ENCODE measurements at regions not wholly inside any gene's neighbourhood (a gene's known extent, or its start where the extent isn't known, plus 50 kb on each side); places are given as distances from the start of the nearest gene placed in this dataset.
"Not testable (repeated sequence)": the region's sequence is repeated elsewhere in the genome, so short reads cannot be mapped to it uniquely, and the experiment has no call there.

GRCh38 chr10:65270969-65271368, 1654.9 kb upstream of the LRRTM3 start:
- Histone ChIP-seq H3K4me3 (no peak overlapping the region), H3K4me1 (no peaks in the 10 kb centered on the region), H3K9me3 (no peaks in the 10 kb centered on the region), H3K36me3 (no peaks in the 10 kb centered on the region), H3K27ac (no peak overlapping the region), H3K27me3 (no peaks in the 10 kb centered on the region)
- TF ChIP-seq POLR2A (IDR thresholded peaks at IDR 0.05) (no peak), CTCF (IDR thresholded peaks at IDR 0.05) (no peak)
- DNase-seq, result no peak

GRCh38 chr10:65273115-65273514, 1652.7 kb upstream of the LRRTM3 start:
- no peak for TF ChIP-seq POLR2A (IDR thresholded peaks at IDR 0.05)
- no peak for TF ChIP-seq CTCF (IDR thresholded peaks at IDR 0.05)
- Histone ChIP-seq H3K36me3 (no peaks in the 10 kb centered on the region), H3K4me3 (no peak overlapping the region), H3K27ac (no peak overlapping the region), H3K9me3 (no peaks in the 10 kb centered on the region), H3K4me1 (no peaks in the 10 kb centered on the region), H3K27me3 (no peaks in the 10 kb centered on the region)
- DNase-seq, result no peak

GRCh38 chr10:65275296-65275695, 1650.5 kb upstream of the LRRTM3 start:
- no peak overlapping the region for H3K27ac ChIP-seq
- H3K9me3 ChIP-seq, result no peaks in the 10 kb centered on the region
- no peak overlapping the region for H3K4me3 ChIP-seq
- no peaks in the 10 kb centered on the region for H3K36me3 ChIP-seq
- DNase-seq, result no peak
- no peaks in the 10 kb centered on the region for H3K4me1 ChIP-seq
- no peaks in the 10 kb centered on the region for H3K27me3 ChIP-seq
- no peak for TF ChIP-seq POLR2A (IDR thresholded peaks at IDR 0.05)
- no peak for TF ChIP-seq CTCF (IDR thresholded peaks at IDR 0.05)

- Histone ChIP-seq H3K4me1 (no peaks in the 10 kb centered on the region), H3K27me3 (no peaks in the 10 kb centered on the region), H3K27ac (no peak overlapping the region), H3K4me3 (no peak overlapping the region), H3K9me3 (peaks cover 0 to 4% (median 0%) of the 10 kb centered on the region in 4 donors), H3K36me3 (no peaks in the 10 kb centered on the region)
- no peak for DNase-seq
- TF ChIP-seq CTCF (IDR thresholded peaks at IDR 0.05), result no peak
- TF ChIP-seq POLR2A (IDR thresholded peaks at IDR 0.05), result no peak
These were observed 1641.3 kb upstream of the LRRTM3 start for GRCh38 chr10:65284495-65285041.

GRCh38 chr10:65285726-65286125, 1640.1 kb upstream of the LRRTM3 start:
- not testable (repeated sequence) for H3K36me3 ChIP-seq, H3K27ac ChIP-seq, H3K4me1 ChIP-seq, H3K4me3 ChIP-seq, H3K27me3 ChIP-seq, DNase-seq, H3K9me3 ChIP-seq

GRCh38 chr10:65291286-65291685, 1634.5 kb upstream of the LRRTM3 start:
- Histone ChIP-seq H3K27ac (no peak overlapping the region), H3K4me3 (no peak overlapping the region), H3K4me1 (no peaks in the 10 kb centered on the region), H3K27me3 (no peaks in the 10 kb centered on the region), H3K9me3 (no peaks in the 10 kb centered on the region), H3K36me3 (no peaks in the 10 kb centered on the region)
- no peak for DNase-seq
- TF ChIP-seq CTCF (IDR thresholded peaks at IDR 0.05) (no peak), POLR2A (IDR thresholded peaks at IDR 0.05) (no peak)

Data from Peyer's patch (tissue), 4 donors.